ENCODE measurements at regions not wholly inside any gene's neighbourhood (a gene's known extent, or its start where the extent isn't known, plus 50 kb on each side); places are given as distances from the start of the nearest gene placed in this dataset.

DNA sequence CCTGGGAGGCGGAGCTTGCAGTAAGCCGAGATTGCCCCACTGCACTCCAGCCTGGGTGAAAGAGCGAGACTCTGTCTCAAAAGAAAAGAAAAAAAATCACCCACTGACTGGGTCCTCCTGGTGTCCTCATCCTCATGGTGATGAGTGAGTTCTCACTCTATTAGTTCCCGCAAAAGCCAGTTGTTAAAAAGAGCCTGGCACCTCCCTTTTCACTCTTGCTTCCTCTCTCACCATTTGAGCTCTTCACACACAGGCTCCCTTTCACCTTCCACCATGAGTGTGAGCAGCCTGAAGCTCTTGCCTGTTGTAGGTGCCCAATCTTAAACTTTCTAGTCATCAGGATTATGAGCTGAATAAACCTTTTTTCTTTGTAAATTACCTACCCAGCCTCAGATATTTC, 176.4 kb downstream of the SLC38A4 start:
- H3K4me1 ChIP-seq (ENCODE audit: control insufficient read depth in 1 of 2, insufficient read depth in 2 of 2, low read depth in 1 of 2, low read length in 1 of 2): no peaks in the 10 kb centered on the region
- peaks cover 10% of the 10 kb centered on the region for H3F3A ChIP-seq (replicated peaks; ENCODE audit: insufficient read depth)
- CTCF ChIA-PET: interaction anchor here (1.4 kb wide), 1 partner anchor 525 kb away, joined by 3 read pairs; no protein-coding TSS in a partner anchor
- H4K20me1 ChIP-seq (ENCODE audit: insufficient read depth): no peaks in the 10 kb centered on the region
- no peaks in the 10 kb centered on the region for H3K79me2 ChIP-seq (ENCODE audit: insufficient read depth)
- TF ChIP-seq, protein P1, sequence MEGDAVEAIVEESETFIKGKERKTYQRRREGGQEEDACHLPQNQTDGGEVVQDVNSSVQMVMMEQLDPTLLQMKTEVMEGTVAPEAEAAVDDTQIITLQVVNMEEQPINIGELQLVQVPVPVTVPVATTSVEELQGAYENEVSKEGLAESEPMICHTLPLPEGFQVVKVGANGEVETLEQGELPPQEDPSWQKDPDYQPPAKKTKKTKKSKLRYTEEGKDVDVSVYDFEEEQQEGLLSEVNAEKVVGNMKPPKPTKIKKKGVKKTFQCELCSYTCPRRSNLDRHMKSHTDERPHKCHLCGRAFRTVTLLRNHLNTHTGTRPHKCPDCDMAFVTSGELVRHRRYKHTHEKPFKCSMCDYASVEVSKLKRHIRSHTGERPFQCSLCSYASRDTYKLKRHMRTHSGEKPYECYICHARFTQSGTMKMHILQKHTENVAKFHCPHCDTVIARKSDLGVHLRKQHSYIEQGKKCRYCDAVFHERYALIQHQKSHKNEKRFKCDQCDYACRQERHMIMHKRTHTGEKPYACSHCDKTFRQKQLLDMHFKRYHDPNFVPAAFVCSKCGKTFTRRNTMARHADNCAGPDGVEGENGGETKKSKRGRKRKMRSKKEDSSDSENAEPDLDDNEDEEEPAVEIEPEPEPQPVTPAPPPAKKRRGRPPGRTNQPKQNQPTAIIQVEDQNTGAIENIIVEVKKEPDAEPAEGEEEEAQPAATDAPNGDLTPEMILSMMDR (IDR thresholded peaks at IDR 0.05): no peak
- TF ChIP-seq EP300 (IDR thresholded peaks at IDR 0.05; ENCODE audit: borderline replicate concordance in 1 of 2, low read depth in 1 of 2, low read length in 1 of 2) (no peak), JUND (IDR thresholded peaks at IDR 0.05) (no peak), CHD2 (IDR thresholded peaks at IDR 0.05; ENCODE audit: low read length, partially characterized antibody) (no peak), GABPA (IDR thresholded peaks at IDR 0.05; ENCODE audit: low read depth) (no peak)
- no peak for DNase-seq
- WGBS (ENCODE audit: low lambda C conversion rate): 79% methylated on average over 4 of the region's 4 CpGs
- H2AFZ ChIP-seq (ENCODE audit: low read depth): no peak overlapping the region
- peaks cover 5% of the 10 kb centered on the region; the same call in 1 of the 2 replicates for H3K9me3 ChIP-seq
- no peak overlapping the region for H3K4me3 ChIP-seq (ENCODE audit: low read depth in 2 of 2, low read length in 1 of 2)
- H3K4me2 ChIP-seq: no peak overlapping the region
- no peak overlapping the region for H3K9ac ChIP-seq
- H3K27me3 ChIP-seq (ENCODE audit: insufficient read depth): no peaks in the 10 kb centered on the region
- H3K27ac ChIP-seq (ENCODE audit: low read depth in 2 of 2, low read length in 1 of 2): no peak overlapping the region
- no peaks in the 10 kb centered on the region for H3K36me3 ChIP-seq (replicated peaks in 1 of 2; ENCODE audit: control insufficient read depth in 1 of 2, insufficient read depth in 2 of 2, low read length in 1 of 2)
- POLR2A ChIA-PET: no interaction called here
- no peaks in the 10 kb centered on the region for H3K9me2 ChIP-seq

DNA sequence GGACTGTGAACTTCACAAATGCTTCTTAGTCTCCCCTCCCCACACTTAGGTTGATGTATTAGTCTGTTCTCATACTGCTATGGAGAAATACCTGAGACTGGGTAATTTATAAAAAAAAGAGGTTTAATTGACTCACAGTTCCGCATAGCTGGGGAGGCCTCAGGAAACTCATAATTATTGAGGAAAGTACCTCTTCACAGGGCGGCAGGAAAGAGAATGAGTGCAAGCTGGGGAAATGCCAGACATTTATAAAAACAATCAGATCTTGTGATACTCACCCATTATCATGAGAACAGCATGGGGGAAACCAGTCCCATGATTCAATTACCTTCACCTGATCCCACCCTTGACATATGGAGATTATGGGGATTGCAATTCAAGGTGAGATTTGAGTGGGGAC, 178.8 kb downstream of the SLC38A4 start:
- no peak for TF ChIP-seq RFX5 (IDR thresholded peaks at IDR 0.05; ENCODE audit: low read length)
- TF ChIP-seq, protein P2, sequence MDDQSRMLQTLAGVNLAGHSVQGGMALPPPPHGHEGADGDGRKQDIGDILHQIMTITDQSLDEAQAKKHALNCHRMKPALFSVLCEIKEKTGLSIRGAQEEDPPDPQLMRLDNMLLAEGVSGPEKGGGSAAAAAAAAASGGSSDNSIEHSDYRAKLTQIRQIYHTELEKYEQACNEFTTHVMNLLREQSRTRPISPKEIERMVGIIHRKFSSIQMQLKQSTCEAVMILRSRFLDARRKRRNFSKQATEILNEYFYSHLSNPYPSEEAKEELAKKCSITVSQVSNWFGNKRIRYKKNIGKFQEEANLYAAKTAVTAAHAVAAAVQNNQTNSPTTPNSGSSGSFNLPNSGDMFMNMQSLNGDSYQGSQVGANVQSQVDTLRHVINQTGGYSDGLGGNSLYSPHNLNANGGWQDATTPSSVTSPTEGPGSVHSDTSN (IDR thresholded peaks at IDR 0.05): no peak
- TF ChIP-seq SIN3A (IDR thresholded peaks at IDR 0.05; ENCODE audit: borderline replicate concordance, low read depth, low read length): no peak
- TF ChIP-seq FOXM1 (IDR thresholded peaks at IDR 0.05; ENCODE audit: low read depth): no peak
- TF ChIP-seq GATA2 (CRISPR knock-in tag; IDR thresholded peaks at IDR 0.05): no peak
- TF ChIP-seq NRF1 (IDR thresholded peaks at IDR 0.05; ENCODE audit: low read depth, low read length): no peak
- no peak for TF ChIP-seq NFIC (IDR thresholded peaks at IDR 0.05; ENCODE audit: borderline replicate concordance)
- TF ChIP-seq, protein P1 (IDR thresholded peaks at IDR 0.05): no peak
- TF ChIP-seq RXRA (IDR thresholded peaks at IDR 0.05; ENCODE audit: borderline replicate concordance, low read depth): no peak
- TF ChIP-seq, protein P3, sequence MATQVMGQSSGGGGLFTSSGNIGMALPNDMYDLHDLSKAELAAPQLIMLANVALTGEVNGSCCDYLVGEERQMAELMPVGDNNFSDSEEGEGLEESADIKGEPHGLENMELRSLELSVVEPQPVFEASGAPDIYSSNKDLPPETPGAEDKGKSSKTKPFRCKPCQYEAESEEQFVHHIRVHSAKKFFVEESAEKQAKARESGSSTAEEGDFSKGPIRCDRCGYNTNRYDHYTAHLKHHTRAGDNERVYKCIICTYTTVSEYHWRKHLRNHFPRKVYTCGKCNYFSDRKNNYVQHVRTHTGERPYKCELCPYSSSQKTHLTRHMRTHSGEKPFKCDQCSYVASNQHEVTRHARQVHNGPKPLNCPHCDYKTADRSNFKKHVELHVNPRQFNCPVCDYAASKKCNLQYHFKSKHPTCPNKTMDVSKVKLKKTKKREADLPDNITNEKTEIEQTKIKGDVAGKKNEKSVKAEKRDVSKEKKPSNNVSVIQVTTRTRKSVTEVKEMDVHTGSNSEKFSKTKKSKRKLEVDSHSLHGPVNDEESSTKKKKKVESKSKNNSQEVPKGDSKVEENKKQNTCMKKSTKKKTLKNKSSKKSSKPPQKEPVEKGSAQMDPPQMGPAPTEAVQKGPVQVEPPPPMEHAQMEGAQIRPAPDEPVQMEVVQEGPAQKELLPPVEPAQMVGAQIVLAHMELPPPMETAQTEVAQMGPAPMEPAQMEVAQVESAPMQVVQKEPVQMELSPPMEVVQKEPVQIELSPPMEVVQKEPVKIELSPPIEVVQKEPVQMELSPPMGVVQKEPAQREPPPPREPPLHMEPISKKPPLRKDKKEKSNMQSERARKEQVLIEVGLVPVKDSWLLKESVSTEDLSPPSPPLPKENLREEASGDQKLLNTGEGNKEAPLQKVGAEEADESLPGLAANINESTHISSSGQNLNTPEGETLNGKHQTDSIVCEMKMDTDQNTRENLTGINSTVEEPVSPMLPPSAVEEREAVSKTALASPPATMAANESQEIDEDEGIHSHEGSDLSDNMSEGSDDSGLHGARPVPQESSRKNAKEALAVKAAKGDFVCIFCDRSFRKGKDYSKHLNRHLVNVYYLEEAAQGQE (IDR thresholded peaks at IDR 0.05; ENCODE audit: low read depth, low read length): no peak
- no peak for TF ChIP-seq MEF2A (IDR thresholded peaks at IDR 0.05; ENCODE audit: borderline replicate concordance, low read depth)
- TF ChIP-seq TCF12 (IDR thresholded peaks at IDR 0.05): no peak
- TF ChIP-seq, protein P4, sequence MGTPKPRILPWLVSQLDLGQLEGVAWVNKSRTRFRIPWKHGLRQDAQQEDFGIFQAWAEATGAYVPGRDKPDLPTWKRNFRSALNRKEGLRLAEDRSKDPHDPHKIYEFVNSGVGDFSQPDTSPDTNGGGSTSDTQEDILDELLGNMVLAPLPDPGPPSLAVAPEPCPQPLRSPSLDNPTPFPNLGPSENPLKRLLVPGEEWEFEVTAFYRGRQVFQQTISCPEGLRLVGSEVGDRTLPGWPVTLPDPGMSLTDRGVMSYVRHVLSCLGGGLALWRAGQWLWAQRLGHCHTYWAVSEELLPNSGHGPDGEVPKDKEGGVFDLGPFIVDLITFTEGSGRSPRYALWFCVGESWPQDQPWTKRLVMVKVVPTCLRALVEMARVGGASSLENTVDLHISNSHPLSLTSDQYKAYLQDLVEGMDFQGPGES (IDR thresholded peaks at IDR 0.05; ENCODE audit: low read depth, low read length): no peak
- TF ChIP-seq SMC3 (IDR thresholded peaks at IDR 0.05; ENCODE audit: low read depth, low read length): no peak
- no peak for TF ChIP-seq YY1 (IDR thresholded peaks at IDR 0.05; ENCODE audit: low read depth)
- TF ChIP-seq FOSL2 (IDR thresholded peaks at IDR 0.05; ENCODE audit: borderline replicate concordance, low read depth): no peak
- ChIA-PET CTCF (no interaction called here), POLR2A (no interaction called here)
- no peak overlapping the region for H3K27ac ChIP-seq (ENCODE audit: low read depth in 2 of 2, low read length in 1 of 2)
- H3K4me3 ChIP-seq (ENCODE audit: low read depth in 2 of 2, low read length in 1 of 2): no peak overlapping the region
- H3K4me2 ChIP-seq: no peak overlapping the region
- H3F3A ChIP-seq (replicated peaks; ENCODE audit: insufficient read depth): peaks cover 10% of the 10 kb centered on the region
- H3K27me3 ChIP-seq (ENCODE audit: insufficient read depth): no peaks in the 10 kb centered on the region
- H4K20me1 ChIP-seq (ENCODE audit: insufficient read depth): no peaks in the 10 kb centered on the region
- H2AFZ ChIP-seq (ENCODE audit: low read depth): no peak overlapping the region
- peaks cover 5% of the 10 kb centered on the region; the same call in 1 of the 2 replicates for H3K9me3 ChIP-seq
- H3K9me2 ChIP-seq: no peaks in the 10 kb centered on the region
- no peaks in the 10 kb centered on the region for H3K79me2 ChIP-seq (ENCODE audit: insufficient read depth)
- H3K36me3 ChIP-seq (replicated peaks in 1 of 2; ENCODE audit: control insufficient read depth in 1 of 2, insufficient read depth in 2 of 2, low read length in 1 of 2): no peaks in the 10 kb centered on the region
- WGBS (ENCODE audit: low lambda C conversion rate): 60% methylated on average over 2 of the region's 2 CpGs
- H3K9ac ChIP-seq: no peak overlapping the region
- no peak for DNase-seq
- no peaks in the 10 kb centered on the region for H3K4me1 ChIP-seq (ENCODE audit: control insufficient read depth in 1 of 2, insufficient read depth in 2 of 2, low read depth in 1 of 2, low read length in 1 of 2)
